BJ (cell line): ENCODE measurements at regions not wholly inside any gene's neighbourhood (a gene's known extent, or its start where the extent isn't known, plus 50 kb on each side); places are given as distances from the start of the nearest gene placed in this dataset.

ENCODE experiments used
- CTCF ChIA-PET: fragments of 350-600 bp; formaldehyde crosslinking; extraction: SDS; loops from one replicate; lab custom pipeline; 2021; ENCODE audit warnings: antibody characterized with exemption, inconsistent platforms; lab: Yijun Ruan, JAX
- POLR2A ChIA-PET: fragments of 300-600 bp; sonication (Branson Sonifier 250); formaldehyde crosslinking; extraction: SDS; loops from one replicate; lab custom pipeline; 2021; ENCODE audit warnings: antibody characterized with exemption; lab: Charles Lee
- DNase-seq: peaks from one replicate; pipeline ENCODE4 v3.0.0-alpha.2; 2011; ENCODE audit warnings: low read depth
- H3K27me3 ChIP-seq: 2 replicates; pipeline ENCODE4 v1.6.0; 2011; ENCODE audit warnings: low read length; ENCODE audit not compliant: control insufficient read depth, insufficient read depth
- H3K36me3 ChIP-seq: 2 replicates; pipeline ENCODE4 v1.5.1; 2011; ENCODE audit warnings: low read length; ENCODE audit not compliant: control insufficient read depth, insufficient read depth
- H3K4me3 ChIP-seq: 2 replicates; pipeline ENCODE4 v1.5.1; 2011; ENCODE audit warnings: low read depth, mild to moderate bottlenecking, control low read depth, low read length
- TF ChIP-seq, protein P1 (sequence below): IDR thresholded peaks from 2 replicates; pipeline ENCODE4 v1.5.1; 2011; ENCODE audit warnings: low read depth, mild to moderate bottlenecking, control low read depth, inconsistent platforms, low read length, moderate library complexity; ENCODE audit not compliant: insufficient read depth

GRCh38 chr4:43776371-43776770 lies 672.2 kb downstream of the KCTD8 start:
- no peaks in the 10 kb centered on the region for H3K36me3 ChIP-seq
- TF ChIP-seq, protein P1, sequence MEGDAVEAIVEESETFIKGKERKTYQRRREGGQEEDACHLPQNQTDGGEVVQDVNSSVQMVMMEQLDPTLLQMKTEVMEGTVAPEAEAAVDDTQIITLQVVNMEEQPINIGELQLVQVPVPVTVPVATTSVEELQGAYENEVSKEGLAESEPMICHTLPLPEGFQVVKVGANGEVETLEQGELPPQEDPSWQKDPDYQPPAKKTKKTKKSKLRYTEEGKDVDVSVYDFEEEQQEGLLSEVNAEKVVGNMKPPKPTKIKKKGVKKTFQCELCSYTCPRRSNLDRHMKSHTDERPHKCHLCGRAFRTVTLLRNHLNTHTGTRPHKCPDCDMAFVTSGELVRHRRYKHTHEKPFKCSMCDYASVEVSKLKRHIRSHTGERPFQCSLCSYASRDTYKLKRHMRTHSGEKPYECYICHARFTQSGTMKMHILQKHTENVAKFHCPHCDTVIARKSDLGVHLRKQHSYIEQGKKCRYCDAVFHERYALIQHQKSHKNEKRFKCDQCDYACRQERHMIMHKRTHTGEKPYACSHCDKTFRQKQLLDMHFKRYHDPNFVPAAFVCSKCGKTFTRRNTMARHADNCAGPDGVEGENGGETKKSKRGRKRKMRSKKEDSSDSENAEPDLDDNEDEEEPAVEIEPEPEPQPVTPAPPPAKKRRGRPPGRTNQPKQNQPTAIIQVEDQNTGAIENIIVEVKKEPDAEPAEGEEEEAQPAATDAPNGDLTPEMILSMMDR: no peak
- CTCF ChIA-PET: no interaction called here
- H3K27me3 ChIP-seq: no peaks in the 10 kb centered on the region
- no peak for DNase-seq
- H3K4me3 ChIP-seq: no peak overlapping the region
- POLR2A ChIA-PET: no interaction called here

GRCh38 chr4:43778187-43778915 lies 670.3 kb downstream of the KCTD8 start:
- Histone ChIP-seq H3K36me3 (no peaks in the 10 kb centered on the region), H3K4me3 (no peak overlapping the region), H3K27me3 (no peaks in the 10 kb centered on the region)
- DNase-seq: no peak
- TF ChIP-seq, protein P1: no peak
- CTCF ChIA-PET: no interaction called here
- POLR2A ChIA-PET: no interaction called here

DNA sequence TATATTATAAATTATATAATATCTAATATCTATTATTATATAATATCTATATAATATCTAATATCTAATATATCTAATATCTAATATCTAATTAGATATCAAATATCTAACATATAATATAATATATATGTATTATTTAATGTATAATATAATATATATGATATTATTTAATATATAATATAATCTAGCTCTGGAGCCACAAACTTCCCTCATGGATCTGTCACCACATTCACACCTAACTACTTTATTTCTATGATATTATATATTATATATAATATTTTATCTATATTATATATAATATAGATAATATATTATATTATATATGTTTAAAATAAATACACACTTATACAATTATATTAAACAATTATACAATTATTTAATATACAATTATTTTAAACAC lies 667.5 kb downstream of the KCTD8 start:
- no peaks in the 10 kb centered on the region for H3K36me3 ChIP-seq
- POLR2A ChIA-PET: no interaction called here
- H3K27me3 ChIP-seq: no peaks in the 10 kb centered on the region
- TF ChIP-seq, protein P1: no peak
- DNase-seq: no peak
- H3K4me3 ChIP-seq: no peak overlapping the region
- CTCF ChIA-PET: no interaction called here

DNA sequence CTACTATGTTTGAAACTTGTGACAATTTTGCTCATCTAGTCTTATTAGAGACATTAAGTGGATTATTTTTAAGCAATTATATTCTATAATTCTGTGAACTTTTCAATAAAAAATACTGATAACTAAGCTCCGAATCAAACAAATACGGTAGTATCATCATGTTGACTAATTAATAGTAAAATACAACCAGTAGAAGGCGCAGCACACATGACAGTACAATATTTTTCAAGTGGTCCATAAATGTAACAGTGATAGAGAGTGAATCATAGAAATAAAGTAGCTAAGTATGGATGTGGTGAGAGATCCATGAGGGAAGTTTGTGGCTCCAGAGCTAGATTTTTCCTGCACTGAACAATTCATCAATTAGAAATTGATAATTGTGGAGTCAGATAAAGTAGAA lies 666.2 kb downstream of the KCTD8 start:
- ChIA-PET POLR2A (no interaction called here), CTCF (no interaction called here)
- Histone ChIP-seq H3K36me3 (no peaks in the 10 kb centered on the region), H3K4me3 (no peak overlapping the region), H3K27me3 (no peaks in the 10 kb centered on the region)
- DNase-seq: no peak
- TF ChIP-seq, protein P1: no peak

- ChIA-PET POLR2A (no interaction called here), CTCF (no interaction called here)
- TF ChIP-seq, protein P1: no peak
- no peak for DNase-seq
- Histone ChIP-seq H3K4me3 (no peak overlapping the region), H3K27me3 (no peaks in the 10 kb centered on the region), H3K36me3 (no peaks in the 10 kb centered on the region)
These were observed 632.5 kb downstream of the KCTD8 start for GRCh38 chr4:43816116-43816515.
